ENCODE measurements at regions not wholly inside any gene's neighbourhood (a gene's known extent, or its start where the extent isn't known, plus 50 kb on each side); places are given as distances from the start of the nearest gene placed in this dataset.

DNA sequence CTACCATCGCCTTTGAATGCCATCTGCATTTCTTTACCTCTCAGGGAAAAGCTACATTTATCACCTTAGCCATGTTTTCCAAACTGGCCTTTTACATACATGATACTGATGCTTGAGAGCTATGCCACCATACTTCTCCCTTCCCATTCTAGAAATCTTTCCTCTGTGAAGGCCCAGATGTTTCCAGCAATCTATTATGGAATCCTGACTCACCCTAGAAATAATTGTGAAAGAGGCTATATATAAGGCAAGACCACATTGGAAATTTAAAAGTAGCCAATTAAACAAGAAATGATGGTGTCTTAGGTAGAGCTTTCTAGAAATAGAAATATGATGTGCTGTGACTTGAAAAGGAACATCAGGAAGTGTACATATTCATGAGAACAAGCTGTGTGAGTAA lies 389.7 kb downstream of the INHBA start:
- TF ChIP-seq, protein P1, sequence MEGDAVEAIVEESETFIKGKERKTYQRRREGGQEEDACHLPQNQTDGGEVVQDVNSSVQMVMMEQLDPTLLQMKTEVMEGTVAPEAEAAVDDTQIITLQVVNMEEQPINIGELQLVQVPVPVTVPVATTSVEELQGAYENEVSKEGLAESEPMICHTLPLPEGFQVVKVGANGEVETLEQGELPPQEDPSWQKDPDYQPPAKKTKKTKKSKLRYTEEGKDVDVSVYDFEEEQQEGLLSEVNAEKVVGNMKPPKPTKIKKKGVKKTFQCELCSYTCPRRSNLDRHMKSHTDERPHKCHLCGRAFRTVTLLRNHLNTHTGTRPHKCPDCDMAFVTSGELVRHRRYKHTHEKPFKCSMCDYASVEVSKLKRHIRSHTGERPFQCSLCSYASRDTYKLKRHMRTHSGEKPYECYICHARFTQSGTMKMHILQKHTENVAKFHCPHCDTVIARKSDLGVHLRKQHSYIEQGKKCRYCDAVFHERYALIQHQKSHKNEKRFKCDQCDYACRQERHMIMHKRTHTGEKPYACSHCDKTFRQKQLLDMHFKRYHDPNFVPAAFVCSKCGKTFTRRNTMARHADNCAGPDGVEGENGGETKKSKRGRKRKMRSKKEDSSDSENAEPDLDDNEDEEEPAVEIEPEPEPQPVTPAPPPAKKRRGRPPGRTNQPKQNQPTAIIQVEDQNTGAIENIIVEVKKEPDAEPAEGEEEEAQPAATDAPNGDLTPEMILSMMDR (IDR thresholded peaks at IDR 0.05) = no peak
- TF ChIP-seq POLR2A (IDR thresholded peaks at IDR 0.05; ENCODE audit: low read depth) (no peak), POLR2AphosphoS5 (IDR thresholded peaks at IDR 0.05) (no peak)
